Muscle layer of colon (tissue), 2 donors: ENCODE measurements at regions not wholly inside any gene's neighbourhood (a gene's known extent, or its start where the extent isn't known, plus 50 kb on each side); places are given as distances from the start of the nearest gene placed in this dataset.
"Not testable (repeated sequence)": the region's sequence is repeated elsewhere in the genome, so short reads cannot be mapped to it uniquely, and the experiment has no call there.

Experiments
- H3K27ac ChIP-seq: one replicate; pipeline ENCODE4 v1.7.0; 2013; ENCODE audit warnings: low read depth, mild to moderate bottlenecking, low read length, moderate library complexity
- H3K27me3 ChIP-seq, 2 donors: one replicate each; pipeline ENCODE4 v1.7.0; 2013; ENCODE audit warnings: low read length in 2 of 2, mild to moderate bottlenecking in 2 of 2; ENCODE audit not compliant: insufficient read depth in 2 of 2, control insufficient read depth in 1 of 2
- H3K36me3 ChIP-seq: one replicate; pipeline ENCODE4 v1.7.0; 2013; ENCODE audit warnings: mild to moderate bottlenecking, low read length; ENCODE audit not compliant: insufficient read depth
- H3K4me1 ChIP-seq: one replicate; pipeline ENCODE4 v1.7.0; 2013; ENCODE audit warnings: mild to moderate bottlenecking, low read length; ENCODE audit not compliant: insufficient read depth
- H3K4me3 ChIP-seq, 2 donors: one replicate each; pipeline ENCODE4 v1.7.0; 2013; ENCODE audit warnings: low read length in 2 of 2, low read depth in 1 of 2, mild to moderate bottlenecking in 1 of 2, moderate library complexity in 1 of 2
- H3K9ac ChIP-seq: one replicate; pipeline ENCODE4 v1.7.0; 2013; ENCODE audit warnings: low read length
- H3K9me3 ChIP-seq: one replicate; pipeline ENCODE4 v1.7.0; 2013; ENCODE audit warnings: mild to moderate bottlenecking, low read length
- donor health status: abdominal sarcoma.
- donor health status: Adenocarcinoma of cecum.

DNA sequence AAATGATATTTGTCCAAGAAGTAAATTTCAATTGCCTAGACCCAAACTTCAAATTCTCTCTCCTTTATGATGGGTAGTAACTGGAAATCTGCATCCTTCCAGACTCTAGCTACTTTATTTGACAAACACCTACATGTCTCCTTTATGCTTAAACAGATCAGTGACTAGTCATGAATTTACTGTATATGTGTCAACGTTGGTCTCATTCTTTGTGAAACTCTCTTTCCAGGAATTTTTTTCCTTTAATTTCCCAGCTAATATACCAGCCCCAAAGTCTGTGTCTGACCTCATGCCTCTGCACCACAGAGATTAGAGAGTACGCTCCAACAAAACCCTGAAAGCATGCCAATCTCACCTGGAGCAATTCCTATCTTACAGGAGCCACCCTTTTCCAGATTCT lies 811.2 kb upstream of the NCAM2 start:
- Histone ChIP-seq H3K9ac (no peak overlapping the region), H3K4me3 (no peak overlapping the region), H3K4me1 (no peaks in the 10 kb centered on the region), H3K27ac (no peak overlapping the region), H3K27me3 (no peaks in the 10 kb centered on the region), H3K9me3 (no peaks in the 10 kb centered on the region), H3K36me3 (no peaks in the 10 kb centered on the region)

DNA sequence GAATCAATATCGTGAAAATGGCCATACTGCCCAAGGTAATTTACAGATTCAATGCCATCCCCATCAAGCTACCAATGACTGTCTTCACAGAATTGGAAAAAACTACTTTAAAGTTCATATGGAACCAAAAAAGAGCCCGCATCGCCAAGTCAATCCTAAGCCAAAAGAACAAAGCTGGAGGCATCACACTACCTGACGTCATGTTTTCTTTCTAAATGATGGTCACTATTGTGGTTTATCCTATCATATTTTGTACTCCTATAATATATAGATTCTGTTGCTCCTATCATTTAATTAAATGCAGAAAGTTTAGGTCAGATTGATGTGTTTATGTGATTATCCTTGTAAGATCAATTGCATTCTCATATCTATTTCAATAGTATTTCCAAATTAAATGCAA lies 796.9 kb upstream of the NCAM2 start:
- H3K4me1 ChIP-seq, H3K36me3 ChIP-seq, H3K9me3 ChIP-seq, H3K27me3 ChIP-seq, H3K27ac ChIP-seq, H3K9ac ChIP-seq, H3K4me3 ChIP-seq: not testable (repeated sequence)

DNA sequence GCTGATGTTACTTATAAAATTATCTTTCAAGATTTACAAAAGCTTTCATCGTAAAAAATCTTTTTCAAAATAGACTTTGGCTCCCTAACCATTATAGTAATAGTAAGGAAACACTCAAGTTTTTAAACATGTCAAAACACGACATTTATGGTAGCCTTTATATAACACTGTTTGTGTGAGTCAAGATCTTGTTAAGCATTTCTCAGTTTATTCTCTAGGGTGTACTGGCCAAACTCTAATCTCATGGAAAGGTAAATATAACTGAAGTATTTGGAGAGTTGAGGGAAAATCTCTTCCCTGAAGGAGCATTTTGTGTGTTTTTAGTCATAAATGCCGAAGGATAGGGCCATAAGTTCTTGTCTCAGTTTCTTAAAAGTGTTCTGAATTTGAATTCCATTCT lies 790.9 kb upstream of the NCAM2 start:
- Histone ChIP-seq H3K27ac (peak overlapping the region; percentile 41), H3K9me3 (no peaks in the 10 kb centered on the region), H3K4me3 (no peak overlapping the region), H3K27me3 (no peaks in the 10 kb centered on the region), H3K4me1 (no peaks in the 10 kb centered on the region), H3K36me3 (no peaks in the 10 kb centered on the region), H3K9ac (no peak overlapping the region)

DNA sequence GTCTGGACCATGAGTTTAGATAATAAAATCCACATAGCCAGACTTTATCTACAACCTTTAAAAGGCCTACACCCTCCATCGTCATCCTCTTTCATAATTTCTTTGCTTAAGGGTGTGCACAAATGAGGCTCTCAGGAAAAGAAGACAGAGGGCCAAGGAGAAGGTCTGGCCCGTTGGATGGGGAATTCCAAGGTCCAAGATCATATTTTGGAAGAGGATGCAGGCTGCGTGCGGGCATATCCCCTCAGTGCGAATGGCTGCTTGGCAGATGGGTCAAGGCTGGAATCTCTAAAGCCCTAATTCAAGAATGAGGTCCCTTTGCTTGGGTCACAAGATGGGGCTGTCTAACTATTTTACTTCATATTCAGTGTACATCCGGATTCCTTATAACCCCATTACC lies 782.2 kb upstream of the NCAM2 start:
- Histone ChIP-seq H3K9ac (no peak overlapping the region), H3K9me3 (no peaks in the 10 kb centered on the region)

DNA sequence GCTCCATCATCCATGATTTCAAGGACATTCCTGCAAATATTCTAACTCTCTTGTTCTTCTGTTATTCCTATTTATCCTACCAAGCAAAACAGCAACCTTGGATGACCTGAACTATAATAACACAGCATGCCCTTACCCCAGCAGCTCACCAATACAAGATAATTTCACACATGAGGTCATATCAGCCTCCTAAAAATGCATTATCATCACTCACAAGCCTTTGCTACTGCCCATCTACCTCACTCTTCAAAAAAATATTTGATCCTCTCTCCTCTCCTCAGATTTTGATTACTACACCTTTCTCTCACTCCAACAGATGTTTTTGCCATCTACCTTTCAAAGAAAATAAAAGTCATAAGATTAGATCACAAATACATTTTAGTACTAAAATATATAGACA lies 777.6 kb upstream of the NCAM2 start:
- Histone ChIP-seq H3K9me3 (no peaks in the 10 kb centered on the region), H3K27me3 (no peaks in the 10 kb centered on the region), H3K36me3 (no peaks in the 10 kb centered on the region), H3K4me3 (no peak overlapping the region), H3K4me1 (no peaks in the 10 kb centered on the region), H3K9ac (no peak overlapping the region), H3K27ac (no peak overlapping the region)

More for the DNA sequence above, 782.2 kb upstream of the NCAM2 start:
- no peaks in the 10 kb centered on the region for H3K36me3 ChIP-seq
- no peaks in the 10 kb centered on the region for H3K4me1 ChIP-seq
- no peak overlapping the region for H3K27ac ChIP-seq
- H3K4me3 ChIP-seq, result no peak overlapping the region
- H3K27me3 ChIP-seq, result no peaks in the 10 kb centered on the region

DNA sequence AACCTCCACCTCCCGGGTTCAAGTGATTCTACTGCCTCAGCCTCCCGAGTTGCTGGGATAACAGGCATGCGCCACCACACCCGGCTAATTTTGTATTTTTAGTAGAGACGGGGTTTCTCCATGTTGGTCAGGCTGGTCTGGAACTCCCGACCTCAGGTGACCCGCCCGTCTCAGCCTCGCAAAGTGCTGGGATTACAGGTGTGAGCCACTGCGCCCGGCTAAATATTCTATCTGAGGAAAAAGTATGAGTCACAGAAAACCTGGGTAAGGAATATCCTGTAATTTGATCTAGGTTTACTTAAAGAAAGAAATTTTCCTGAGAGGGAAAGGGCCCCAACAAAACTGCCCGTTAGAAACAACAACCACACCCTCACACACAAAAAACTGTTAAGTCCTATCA lies 776.2 kb upstream of the NCAM2 start:
- not testable (repeated sequence) for H3K36me3 ChIP-seq, H3K4me3 ChIP-seq, H3K9me3 ChIP-seq, H3K27ac ChIP-seq, H3K4me1 ChIP-seq, H3K27me3 ChIP-seq, H3K9ac ChIP-seq

DNA sequence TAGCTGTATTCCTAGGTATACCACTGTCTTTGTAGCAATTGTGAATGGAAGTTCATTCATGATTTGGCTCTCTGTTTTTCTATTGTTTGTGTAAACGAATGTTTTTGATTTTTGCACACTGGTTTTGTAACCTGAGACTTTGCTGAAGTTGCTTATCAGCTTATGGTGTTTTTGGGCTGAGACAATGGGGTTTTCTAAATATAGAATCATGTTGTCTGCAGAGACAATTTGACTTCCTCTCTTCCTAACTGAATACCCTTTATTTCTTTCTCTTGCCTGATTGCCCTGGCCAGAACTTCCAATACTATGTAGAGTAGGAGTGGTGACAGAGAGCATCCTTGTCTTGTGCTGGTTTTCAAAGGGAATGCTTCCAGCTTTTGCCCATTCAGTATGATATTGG lies 761.6 kb upstream of the NCAM2 start:
- H3K4me3 ChIP-seq, H3K9ac ChIP-seq, H3K4me1 ChIP-seq, H3K27me3 ChIP-seq, H3K9me3 ChIP-seq, H3K36me3 ChIP-seq, H3K27ac ChIP-seq: not testable (repeated sequence)

DNA sequence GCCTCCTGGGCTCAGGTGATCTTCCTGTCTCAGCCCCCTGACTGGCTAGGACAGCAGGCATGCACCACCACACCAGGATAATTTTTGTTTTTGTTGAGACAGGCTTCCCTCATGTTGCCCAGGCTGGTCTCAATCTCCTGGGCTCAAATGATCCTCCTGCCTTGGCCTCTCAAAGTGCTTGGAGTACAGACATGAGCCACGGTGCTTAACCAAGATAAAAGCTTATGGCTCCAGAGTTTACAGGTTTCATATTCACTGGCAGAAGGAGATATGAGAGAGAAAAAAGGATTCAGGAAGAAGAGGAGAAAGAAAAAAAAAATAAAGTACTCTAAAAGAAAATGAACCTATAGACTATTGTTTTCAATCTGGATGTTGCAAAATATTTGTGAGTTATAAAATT lies 748.8 kb upstream of the NCAM2 start:
- Histone ChIP-seq H3K4me1 (no peaks in the 10 kb centered on the region), H3K27me3 (no peaks in the 10 kb centered on the region), H3K36me3 (no peaks in the 10 kb centered on the region), H3K4me3 (no peak overlapping the region), H3K9me3 (no peaks in the 10 kb centered on the region), H3K27ac (no peak overlapping the region), H3K9ac (no peak overlapping the region)

DNA sequence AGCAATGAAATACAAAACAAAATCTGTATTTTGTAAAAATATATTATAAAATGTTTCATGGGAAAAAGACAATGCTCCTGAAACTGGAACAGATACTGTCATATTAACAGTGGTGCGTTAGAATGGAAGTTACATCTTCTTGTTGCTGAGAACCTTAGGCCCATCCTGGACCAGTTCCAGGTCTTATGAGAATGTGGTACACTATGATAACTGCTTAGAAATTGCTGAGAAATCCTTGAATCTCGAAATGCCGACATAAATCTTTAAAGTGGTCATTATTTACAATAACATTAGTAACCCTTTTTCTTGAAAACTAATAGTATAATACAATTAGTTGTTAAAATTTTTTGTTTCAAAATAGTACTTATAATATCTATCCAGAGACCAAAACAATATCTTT lies 747.9 kb upstream of the NCAM2 start:
- no peaks in the 10 kb centered on the region for H3K4me1 ChIP-seq

DNA sequence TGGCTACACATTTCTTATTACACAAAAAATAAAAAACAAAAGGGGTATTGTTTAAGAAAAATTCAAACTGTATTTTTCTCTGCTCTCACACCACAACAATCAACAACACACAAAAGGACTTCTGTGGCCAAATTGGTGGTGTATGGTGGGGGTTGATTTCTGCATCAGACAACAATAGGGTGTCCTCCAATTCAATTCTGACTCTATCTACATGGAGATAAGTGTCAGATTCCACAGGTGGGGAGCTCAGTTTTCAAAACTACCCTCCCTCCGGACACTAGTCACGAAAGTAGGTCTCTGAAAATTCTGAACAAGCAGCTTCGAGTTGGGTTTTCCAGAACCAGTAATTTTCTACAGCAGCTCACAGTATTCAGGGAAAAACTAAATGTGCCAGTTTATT lies 744.9 kb upstream of the NCAM2 start:
- Histone ChIP-seq H3K4me1 (no peaks in the 10 kb centered on the region), H3K9ac (no peak overlapping the region), H3K27me3 (no peaks in the 10 kb centered on the region), H3K36me3 (no peaks in the 10 kb centered on the region), H3K27ac (no peak overlapping the region), H3K9me3 (no peaks in the 10 kb centered on the region), H3K4me3 (no peak overlapping the region)

More for the DNA sequence above, 747.9 kb upstream of the NCAM2 start:
- H3K4me3 ChIP-seq, result no peak overlapping the region
- no peak overlapping the region for H3K9ac ChIP-seq
- H3K9me3 ChIP-seq, result no peaks in the 10 kb centered on the region
- no peak overlapping the region for H3K27ac ChIP-seq
- H3K27me3 ChIP-seq, result no peaks in the 10 kb centered on the region
- no peaks in the 10 kb centered on the region for H3K36me3 ChIP-seq

DNA sequence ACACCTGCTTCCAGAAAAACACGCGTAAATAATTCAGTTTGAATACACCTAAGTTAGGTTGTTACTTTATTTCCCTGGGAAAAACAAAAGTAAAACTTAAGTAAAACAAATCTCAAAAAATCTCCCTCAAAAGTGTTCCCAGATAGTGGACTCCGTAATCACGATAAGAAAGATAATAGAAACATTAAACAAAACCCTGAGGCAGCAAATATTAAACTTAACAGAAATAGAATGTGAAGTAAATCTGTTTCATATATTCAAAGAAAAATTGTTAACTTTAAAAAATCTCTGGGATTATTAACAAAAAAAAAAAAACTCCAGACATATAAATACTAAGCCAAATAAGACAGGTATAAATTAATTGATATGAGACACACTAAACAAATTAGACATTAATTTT lies 743.2 kb upstream of the NCAM2 start:
- H3K9ac ChIP-seq, result no peak overlapping the region

DNA sequence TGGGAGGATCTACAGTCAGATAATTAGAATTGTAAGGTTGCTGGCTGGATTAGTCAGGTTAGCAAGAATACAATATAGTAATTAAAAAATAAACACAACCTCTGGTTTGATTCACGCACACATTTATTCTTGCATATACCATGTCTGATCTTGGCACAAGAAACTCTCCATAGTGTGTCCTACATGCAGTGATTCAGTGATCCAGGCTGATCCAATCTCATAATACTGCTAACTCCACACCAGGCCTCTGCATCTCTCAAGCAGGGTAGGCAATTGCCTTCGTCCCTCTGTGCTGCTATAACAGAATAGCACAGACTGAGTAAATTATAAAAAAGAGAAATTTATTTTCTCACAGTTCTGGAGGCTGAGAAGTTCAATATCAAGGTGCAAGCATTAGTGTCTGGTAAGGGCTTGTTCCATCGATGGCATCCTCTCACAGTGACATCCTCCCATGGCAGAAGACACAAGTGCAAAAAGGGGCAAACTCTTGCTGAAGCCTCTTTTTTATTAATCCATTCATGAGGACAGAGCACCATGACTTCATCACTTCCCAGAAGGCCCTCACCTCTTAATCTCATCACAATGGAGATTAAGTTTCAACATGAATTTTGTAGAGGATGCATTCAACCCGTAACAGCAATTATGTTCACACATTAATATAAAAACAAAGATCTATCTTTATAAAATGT lies 741.0 kb upstream of the NCAM2 start:
- H3K4me3 ChIP-seq, result no peak overlapping the region
- H3K36me3 ChIP-seq, result no peaks in the 10 kb centered on the region
- no peak overlapping the region for H3K27ac ChIP-seq
- H3K9ac ChIP-seq, result no peak overlapping the region
- no peaks in the 10 kb centered on the region for H3K27me3 ChIP-seq
- H3K4me1 ChIP-seq, result no peaks in the 10 kb centered on the region
- no peaks in the 10 kb centered on the region for H3K9me3 ChIP-seq

More for the DNA sequence above, 743.2 kb upstream of the NCAM2 start:
- no peaks in the 10 kb centered on the region for H3K4me1 ChIP-seq
- H3K9me3 ChIP-seq, result no peaks in the 10 kb centered on the region
- no peaks in the 10 kb centered on the region for H3K36me3 ChIP-seq
- H3K27me3 ChIP-seq, result no peaks in the 10 kb centered on the region
- no peak overlapping the region for H3K27ac ChIP-seq
- no peak overlapping the region for H3K4me3 ChIP-seq
